PC-9 (cell line): ENCODE measurements at regions not wholly inside any gene's neighbourhood (a gene's known extent, or its start where the extent isn't known, plus 50 kb on each side); places are given as distances from the start of the nearest gene placed in this dataset.

Experiments used
- CTCF ChIP-seq: fragments of 200-600 bp; sonication (generic); conservative IDR thresholded peaks from 2 replicates; pipeline ENCODE4 v1.6.1; 2017; ENCODE audit warnings: mixed run types, antibody characterized with exemption, mild to moderate bottlenecking, moderate library complexity
- EZH2 ChIP-seq: fragments of 200-600 bp; sonication (generic); IDR thresholded peaks from 2 replicates; pipeline ENCODE4 v1.8.0; 2017; ENCODE audit warnings: antibody characterized with exemption, low read depth

- TF ChIP-seq CTCF (no peak), EZH2 (no peak)
Measured at GRCh38 chr14:26190646-26191045, 407.2 kb downstream of the NOVA1 start.
